ENCODE measurements at regions not wholly inside any gene's neighbourhood (a gene's known extent, or its start where the extent isn't known, plus 50 kb on each side); places are given as distances from the start of the nearest gene placed in this dataset.

- Histone ChIP-seq H3K9me3 (ENCODE audit: low read depth) (no peaks in the 10 kb centered on the region), H3K9me2 (replicated peaks; ENCODE audit: insufficient read depth) (no peaks in the 10 kb centered on the region), H3K4me1 (ENCODE audit: insufficient read depth) (no peaks in the 10 kb centered on the region), H3K79me2 (no peaks in the 10 kb centered on the region), H3K27ac (no peak overlapping the region), H3K36me3 (replicated peaks; ENCODE audit: insufficient read depth, low read depth) (no peaks in the 10 kb centered on the region), H4K20me1 (ENCODE audit: insufficient read depth, poor library complexity, severe bottlenecking) (no peaks in the 10 kb centered on the region), H3K4me2 (no peak overlapping the region), H3K4me3 (no peak overlapping the region), H2AFZ (no peak overlapping the region), H3K27me3 (no peaks in the 10 kb centered on the region)
- no peak for TF ChIP-seq EZH2phosphoT487 (IDR thresholded peaks at IDR 0.05; ENCODE audit: low read depth, severe bottlenecking, unreplicated experiment)
- no peak for TF ChIP-seq CTCF (IDR thresholded peaks at IDR 0.05; ENCODE audit: poor library complexity)
- TF ChIP-seq EZH2 (IDR thresholded peaks at IDR 0.05; ENCODE audit: borderline replicate concordance): no peak
- WGBS (ENCODE audit: low lambda C conversion rate, missing lambda C conversion rate): 48% methylated on average over 8 of the region's 8 CpGs
- peak; percentile 15 for DNase-seq (ENCODE audit: low spot score)
Observed at GRCh38 chr14:66137081-66137480, 349.1 kb upstream of the CCDC196 start.

GRCh38 chr14:66139432-66139831 is 346.7 kb upstream of the CCDC196 start:
- no peak for TF ChIP-seq CTCF (IDR thresholded peaks at IDR 0.05; ENCODE audit: poor library complexity)
- Histone ChIP-seq H3K4me1 (ENCODE audit: insufficient read depth) (no peaks in the 10 kb centered on the region), H3K4me2 (no peak overlapping the region)

GRCh38 chr14:66140213-66140918 is 345.8 kb upstream of the CCDC196 start:
- Histone ChIP-seq H3K9me2 (replicated peaks; ENCODE audit: insufficient read depth) (no peaks in the 10 kb centered on the region), H3K79me2 (no peaks in the 10 kb centered on the region), H3K4me2 (no peak overlapping the region), H3K27me3 (no peaks in the 10 kb centered on the region), H3K36me3 (replicated peaks; ENCODE audit: insufficient read depth, low read depth) (no peaks in the 10 kb centered on the region), H3K9me3 (ENCODE audit: low read depth) (no peaks in the 10 kb centered on the region), H3K27ac (no peak overlapping the region), H3K4me1 (ENCODE audit: insufficient read depth) (no peaks in the 10 kb centered on the region), H2AFZ (no peak overlapping the region), H4K20me1 (ENCODE audit: insufficient read depth, poor library complexity, severe bottlenecking) (no peaks in the 10 kb centered on the region), H3K4me3 (no peak overlapping the region)
- TF ChIP-seq EZH2 (IDR thresholded peaks at IDR 0.05; ENCODE audit: borderline replicate concordance): no peak
- TF ChIP-seq EZH2phosphoT487 (IDR thresholded peaks at IDR 0.05; ENCODE audit: low read depth, severe bottlenecking, unreplicated experiment): no peak
- TF ChIP-seq CTCF (IDR thresholded peaks at IDR 0.05; ENCODE audit: poor library complexity): no peak
- 88% methylated on average over 6 of the region's 6 CpGs for WGBS (ENCODE audit: low lambda C conversion rate, missing lambda C conversion rate)
- no peak for DNase-seq (ENCODE audit: low spot score)

More at GRCh38 chr14:66139432-66139831, 346.7 kb upstream of the CCDC196 start:
- no peak overlapping the region for H2AFZ ChIP-seq
- no peaks in the 10 kb centered on the region for H3K9me2 ChIP-seq (replicated peaks; ENCODE audit: insufficient read depth)
- no peaks in the 10 kb centered on the region for H4K20me1 ChIP-seq (ENCODE audit: insufficient read depth, poor library complexity, severe bottlenecking)
- DNase-seq (ENCODE audit: low spot score): no peak
- H3K27me3 ChIP-seq: no peaks in the 10 kb centered on the region
- no peaks in the 10 kb centered on the region for H3K9me3 ChIP-seq (ENCODE audit: low read depth)
- no peaks in the 10 kb centered on the region for H3K36me3 ChIP-seq (replicated peaks; ENCODE audit: insufficient read depth, low read depth)
- H3K4me3 ChIP-seq: no peak overlapping the region
- no peak overlapping the region for H3K27ac ChIP-seq
- H3K79me2 ChIP-seq: no peaks in the 10 kb centered on the region

GRCh38 chr14:66140963-66141362 is 345.2 kb upstream of the CCDC196 start:
- Histone ChIP-seq H3K9me3 (ENCODE audit: low read depth) (no peaks in the 10 kb centered on the region), H3K4me2 (no peak overlapping the region), H3K27ac (no peak overlapping the region), H3K79me2 (no peaks in the 10 kb centered on the region), H3K4me3 (no peak overlapping the region), H3K4me1 (ENCODE audit: insufficient read depth) (no peaks in the 10 kb centered on the region), H2AFZ (no peak overlapping the region), H4K20me1 (ENCODE audit: insufficient read depth, poor library complexity, severe bottlenecking) (no peaks in the 10 kb centered on the region), H3K36me3 (replicated peaks; ENCODE audit: insufficient read depth, low read depth) (no peaks in the 10 kb centered on the region), H3K27me3 (no peaks in the 10 kb centered on the region), H3K9me2 (replicated peaks; ENCODE audit: insufficient read depth) (no peaks in the 10 kb centered on the region)
- 96% methylated on average over 3 of the region's 3 CpGs for WGBS (ENCODE audit: low lambda C conversion rate, missing lambda C conversion rate)
- no peak for DNase-seq (ENCODE audit: low spot score)
- TF ChIP-seq EZH2 (IDR thresholded peaks at IDR 0.05; ENCODE audit: borderline replicate concordance) (no peak), EZH2phosphoT487 (IDR thresholded peaks at IDR 0.05; ENCODE audit: low read depth, severe bottlenecking, unreplicated experiment) (no peak), CTCF (IDR thresholded peaks at IDR 0.05; ENCODE audit: poor library complexity) (no peak)

All from hepatocyte (in vitro differentiated cells).